Activated T-cell treated with anti-CD3 and anti-CD28 coated beads, Interleukin-2, amount 50 U/mL, for 48 hours (primary cell): ENCODE measurements at regions not wholly inside any gene's neighbourhood (a gene's known extent, or its start where the extent isn't known, plus 50 kb on each side); places are given as distances from the start of the nearest gene placed in this dataset.

Experiments used
- DNase-seq, 2 experiments: peaks; one replicate each; pipeline ENCODE4 v3.0.0-alpha.2; 2020

GRCh38 chr2:240227538-240228428 is 87.3 kb upstream of the OTOS start:
- DNase-seq = peak; percentile 7 to 12

GRCh38 chr2:240229005-240229404 is 88.5 kb upstream of the OTOS start:
- DNase-seq = no peak

DNA sequence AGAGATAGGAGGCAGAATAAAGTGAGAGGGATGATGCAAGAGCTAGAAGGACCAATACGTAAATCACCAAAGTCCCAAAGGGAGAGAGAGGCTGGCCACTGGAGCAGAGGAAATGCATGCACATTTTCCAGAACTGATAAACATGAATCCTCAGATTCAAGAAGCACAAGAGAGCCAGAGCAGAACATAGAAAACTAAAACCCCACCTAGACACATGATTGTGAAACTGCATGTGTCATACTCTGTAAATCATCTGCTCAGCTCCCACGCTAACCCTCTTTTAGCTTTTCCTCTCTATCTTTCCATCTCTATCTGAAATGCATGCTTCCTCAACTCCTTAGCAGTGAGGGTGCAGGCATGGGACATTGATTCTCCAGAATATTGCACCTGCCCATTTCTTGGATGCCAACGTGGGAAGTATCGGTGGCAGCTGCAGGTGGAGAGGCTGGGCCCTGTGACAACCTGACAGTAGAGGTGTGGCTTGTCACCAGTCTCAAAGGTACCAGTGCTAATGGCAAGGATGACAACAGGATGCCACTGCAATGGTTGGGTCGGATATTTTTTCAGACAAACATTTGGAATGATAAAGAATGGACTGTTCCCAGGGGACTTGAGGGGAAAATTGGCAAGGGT is 89.3 kb upstream of the OTOS start:
- DNase-seq = peak; percentile 12 to 14

DNA sequence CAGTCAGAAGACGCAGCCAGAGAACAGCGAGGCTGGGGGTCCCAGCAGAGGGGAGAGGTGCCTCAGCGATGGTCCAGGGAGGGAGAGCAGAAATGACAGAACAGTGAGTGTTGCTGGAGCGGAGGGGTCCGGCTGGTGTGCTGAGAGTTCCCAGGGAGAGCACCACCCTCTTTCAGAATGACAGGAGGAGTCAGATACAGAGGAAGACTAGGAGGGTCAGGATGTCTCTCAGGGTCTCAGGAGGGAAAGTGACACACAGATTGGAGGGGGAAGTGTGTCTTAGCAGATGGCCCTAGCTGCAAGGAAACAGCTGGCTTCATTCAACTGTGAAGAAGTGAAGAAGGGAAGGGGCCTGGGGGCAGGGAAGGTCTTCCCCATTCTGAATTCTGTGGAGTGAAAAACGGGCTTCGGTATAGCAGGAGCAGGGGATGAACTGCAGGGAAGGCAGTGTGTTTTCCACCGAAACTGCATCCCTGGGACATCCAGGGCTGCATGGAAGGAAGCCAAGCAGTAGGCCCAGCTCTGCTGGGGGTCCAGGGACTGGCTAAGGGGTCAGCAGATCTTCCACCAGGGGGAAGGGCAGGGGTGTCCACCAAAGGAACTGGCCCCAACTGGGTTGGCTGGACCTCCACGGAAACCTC is 90.0 kb upstream of the OTOS start:
- peak; percentile 4 to 8 for DNase-seq

DNA sequence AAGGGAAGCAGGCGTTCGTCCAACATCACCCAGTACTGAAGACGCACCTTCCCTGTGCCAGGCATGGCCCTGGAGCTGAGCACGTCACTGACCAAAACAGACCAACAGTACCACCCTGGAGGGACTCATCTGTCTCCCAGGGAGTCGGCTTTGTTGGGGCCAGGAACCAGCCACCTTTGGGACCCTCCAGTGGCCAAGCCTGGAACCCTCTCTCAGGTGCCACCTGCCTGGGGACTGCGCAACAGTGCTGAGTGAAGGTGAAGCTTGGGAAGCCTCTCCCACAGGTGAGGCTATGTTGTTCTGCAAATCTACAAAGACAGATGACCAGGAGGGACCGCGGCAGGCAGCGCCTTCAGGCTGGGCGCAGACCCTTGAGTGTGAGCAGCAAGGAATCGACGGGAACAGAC is 91.4 kb upstream of the OTOS start:
- no peak for DNase-seq

DNA sequence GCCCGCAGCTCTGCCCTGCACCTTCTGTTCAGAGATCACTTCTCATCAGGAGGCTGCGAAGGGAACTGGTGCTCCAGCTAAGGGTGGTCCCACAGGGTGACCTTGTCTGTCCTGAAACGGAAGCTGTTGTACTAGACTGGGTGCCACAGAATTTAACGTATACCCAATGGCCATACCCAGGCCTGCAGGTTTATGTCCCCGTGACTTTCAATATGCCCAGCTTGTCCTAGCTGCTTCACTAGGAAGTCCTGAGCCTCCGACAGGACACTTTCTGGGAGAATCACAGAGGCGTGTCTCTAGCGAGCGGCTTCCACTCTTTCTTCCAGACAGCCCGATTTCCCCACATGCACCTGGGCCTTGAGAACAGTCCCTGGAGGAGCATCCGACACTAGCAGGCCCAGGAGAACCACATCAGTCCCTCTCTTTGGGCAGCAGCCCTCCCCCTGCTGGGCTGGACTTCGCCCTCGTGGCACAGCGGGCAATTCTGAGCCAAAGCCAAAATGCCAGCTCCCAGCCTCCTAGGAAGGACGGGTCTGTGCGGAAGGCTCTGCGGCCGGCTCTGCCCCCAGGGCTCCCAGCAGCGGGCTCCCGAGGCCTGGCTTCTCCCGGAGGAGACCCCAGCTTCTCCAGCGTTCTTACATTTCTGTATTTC is 91.9 kb upstream of the OTOS start:
- no peak for DNase-seq

- peak; percentile 85 to 86 for DNase-seq
Observed at GRCh38 chr2:240232961-240233884, 92.8 kb upstream of the OTOS start.

DNA sequence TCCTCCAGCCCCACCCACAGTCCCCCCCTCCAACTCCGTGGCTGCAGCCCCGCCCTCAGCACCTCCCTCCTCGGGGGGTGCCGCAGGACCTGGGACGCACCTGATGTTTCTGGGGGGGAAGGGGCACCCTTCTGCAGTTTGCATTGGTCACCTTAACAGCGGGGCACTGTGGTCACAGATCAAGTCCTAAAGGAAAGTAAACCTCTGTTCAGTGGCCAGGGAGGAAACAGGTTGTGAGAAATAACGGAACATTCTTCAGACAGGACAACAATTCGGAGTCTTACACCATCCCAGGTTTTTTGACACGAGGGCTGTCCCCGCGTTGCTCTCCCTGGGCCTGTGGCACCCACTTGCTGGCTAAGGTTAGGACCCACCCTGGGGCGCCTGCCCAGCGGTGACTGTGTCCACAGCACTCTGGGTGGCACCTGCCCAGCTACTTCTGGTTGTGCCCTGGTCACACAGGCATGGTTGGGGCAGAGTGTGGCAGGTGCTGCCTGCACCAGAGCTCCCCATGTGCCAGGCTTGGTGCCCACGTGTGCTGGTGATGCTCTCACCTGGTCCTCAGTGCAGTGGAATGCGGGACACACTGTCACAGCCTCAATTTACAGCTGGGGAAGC is 93.5 kb upstream of the OTOS start:
- DNase-seq = no peak

- DNase-seq = no peak
Observed at GRCh38 chr2:240234503-240234951, 94.1 kb upstream of the OTOS start.

GRCh38 chr2:240235149-240235803 is 94.8 kb upstream of the OTOS start:
- DNase-seq = no peak

- no peak for DNase-seq
Observed at GRCh38 chr2:240235811-240236210, 95.4 kb upstream of the OTOS start.

DNA sequence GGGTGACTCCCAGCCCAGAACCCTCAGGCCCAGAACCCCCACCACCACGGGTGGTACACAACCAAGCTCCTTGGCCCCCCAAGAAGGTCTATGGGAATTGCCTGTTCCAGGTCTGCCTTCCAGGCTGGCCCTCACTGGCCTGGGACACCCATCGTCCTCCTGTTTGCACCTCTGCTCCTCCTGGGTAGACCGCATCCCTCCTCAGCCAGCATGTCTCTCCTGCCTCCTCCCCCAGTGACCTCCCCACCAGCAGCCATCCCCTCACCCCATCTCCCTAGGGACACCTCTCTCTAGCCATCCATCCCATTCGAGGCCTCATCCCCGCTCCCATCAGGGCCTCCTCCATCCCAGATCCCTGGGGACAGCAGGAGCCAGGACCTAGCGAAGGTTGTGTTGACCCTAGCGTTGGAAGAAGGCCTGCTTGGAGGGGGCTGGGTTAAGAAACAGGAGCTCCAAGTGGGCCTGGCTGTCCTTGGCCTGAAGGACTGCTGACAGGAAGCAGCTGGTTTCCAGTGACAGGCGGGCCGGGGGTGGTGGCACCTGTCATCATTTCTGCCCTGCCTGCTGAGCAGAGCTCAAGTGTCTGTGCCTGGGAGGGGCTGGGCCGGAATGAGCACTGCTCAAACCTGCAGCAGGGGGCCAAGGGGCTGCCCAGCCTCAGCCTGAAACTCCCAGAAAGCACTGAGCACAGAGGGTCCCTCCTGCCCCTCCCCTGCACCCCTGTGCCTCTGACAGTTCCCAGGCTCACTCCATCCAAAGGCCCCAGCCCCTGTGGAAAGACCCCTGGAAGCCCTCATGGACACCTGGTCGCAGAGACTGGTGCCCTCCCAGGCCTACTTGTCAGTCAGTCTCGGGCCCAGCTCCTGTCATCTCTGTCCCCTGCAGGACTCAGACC is 96.0 kb upstream of the OTOS start:
- no peak for DNase-seq

- DNase-seq = no peak
Observed at GRCh38 chr2:240237609-240238174, 97.2 kb upstream of the OTOS start.

DNA sequence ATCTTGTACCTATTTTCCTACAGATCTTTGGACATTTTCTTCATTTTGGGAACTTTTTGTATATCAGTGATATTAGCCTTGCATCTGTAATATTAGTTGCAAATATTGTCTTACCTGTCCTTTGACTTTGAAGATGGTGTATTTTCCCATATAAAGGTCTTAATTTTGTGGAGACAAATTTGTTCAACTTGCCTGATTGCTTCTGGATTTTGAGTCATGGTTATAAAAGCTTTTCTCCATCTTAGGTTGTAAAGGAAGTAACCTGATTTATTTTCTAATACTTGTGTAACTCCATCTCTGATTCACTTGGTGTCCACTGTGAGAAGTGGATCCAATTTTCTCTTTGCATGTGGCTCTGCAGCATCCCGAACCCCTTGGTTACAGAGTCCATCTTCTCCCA is 97.7 kb upstream of the OTOS start:
- no peak for DNase-seq

DNA sequence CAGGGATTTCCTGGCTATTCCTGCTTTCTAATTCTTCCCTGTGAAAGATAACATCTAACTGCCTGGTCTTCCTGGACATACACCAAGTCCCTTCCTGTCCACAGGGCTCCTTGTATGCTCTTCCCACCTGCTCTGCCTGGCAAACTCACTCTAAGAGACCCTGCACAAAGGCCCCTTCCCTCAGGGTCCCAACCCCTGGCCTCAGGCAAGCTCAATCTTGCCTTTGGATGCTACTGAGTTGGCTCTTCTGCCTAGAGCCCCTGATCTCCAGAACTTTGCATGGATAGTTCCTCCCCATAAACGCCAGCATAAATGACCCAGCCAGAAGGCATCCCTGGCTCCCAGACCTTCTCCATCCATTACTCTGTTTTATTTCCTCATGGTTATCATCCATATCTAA is 98.3 kb upstream of the OTOS start:
- DNase-seq = no peak

DNA sequence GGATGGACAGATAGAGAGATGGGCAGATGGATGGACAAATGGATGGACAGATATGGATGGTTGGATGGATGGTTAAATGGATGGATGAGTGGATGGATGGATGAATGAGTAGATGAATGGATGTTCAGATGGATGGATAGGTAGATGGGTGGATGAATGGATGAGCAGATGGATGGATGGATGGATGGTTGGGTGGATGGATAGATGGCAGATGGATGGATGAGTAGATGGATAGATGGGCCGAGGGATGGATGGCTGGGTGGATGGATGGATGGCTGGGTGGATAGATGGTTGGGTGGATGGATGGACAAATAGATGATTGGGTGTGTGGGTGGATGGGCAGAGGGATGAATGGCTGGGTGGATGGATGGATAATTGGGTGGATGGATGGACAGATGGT is 98.9 kb upstream of the OTOS start:
- DNase-seq = peak in 1 of 2 experiments; percentile 3

GRCh38 chr2:240240017-240240734 is 99.7 kb upstream of the OTOS start:
- peak in 1 of 2 experiments; percentile 1 for DNase-seq

DNA sequence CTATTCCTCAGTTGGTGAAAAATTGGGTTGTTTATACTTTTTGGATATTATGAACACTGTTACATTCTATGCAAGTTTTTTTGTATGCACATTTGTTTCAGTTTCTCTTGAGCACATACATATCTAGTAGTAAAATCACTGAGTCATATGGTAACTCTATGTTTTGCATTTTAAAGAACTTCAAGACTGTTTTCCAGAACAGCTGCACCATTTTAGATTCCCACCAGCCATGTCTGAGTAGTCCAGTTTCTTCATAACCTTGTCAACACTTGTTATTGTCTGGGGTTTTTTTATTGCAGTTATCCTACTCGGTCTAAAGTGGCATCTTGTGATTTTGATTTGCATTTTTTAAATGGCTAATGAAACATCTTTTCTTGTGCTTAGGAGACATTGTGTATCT is 100.3 kb upstream of the OTOS start:
- DNase-seq = no peak

DNA sequence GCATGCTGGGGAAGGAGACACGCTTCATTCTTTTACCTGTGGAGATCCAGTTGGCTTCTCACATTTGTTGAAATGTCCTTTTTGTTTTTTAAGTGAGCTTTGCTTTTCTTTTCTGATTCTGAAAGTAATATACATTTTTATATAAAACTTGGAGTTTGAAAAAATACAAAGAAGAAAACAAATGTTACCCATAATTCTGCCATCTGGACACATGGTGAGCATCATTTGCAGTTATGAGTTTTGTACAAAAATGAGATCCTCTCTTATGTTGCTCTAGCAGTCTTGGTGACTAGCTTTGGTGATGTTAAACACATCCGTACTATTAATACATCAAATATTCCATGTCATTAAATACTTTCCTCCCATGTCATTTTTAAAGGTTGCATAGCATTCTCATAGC is 101.1 kb upstream of the OTOS start:
- DNase-seq = no peak
